GM10847 (cell line): ENCODE measurements at regions not wholly inside any gene's neighbourhood (a gene's known extent, or its start where the extent isn't known, plus 50 kb on each side); places are given as distances from the start of the nearest gene placed in this dataset.

ENCODE experiments used
- POLR2A ChIP-seq: IDR thresholded peaks from 2 replicates; pipeline ENCODE4 v1.6.1; 2011; ENCODE audit not compliant: insufficient read length; ENCODE audit errors: extremely low read depth

DNA sequence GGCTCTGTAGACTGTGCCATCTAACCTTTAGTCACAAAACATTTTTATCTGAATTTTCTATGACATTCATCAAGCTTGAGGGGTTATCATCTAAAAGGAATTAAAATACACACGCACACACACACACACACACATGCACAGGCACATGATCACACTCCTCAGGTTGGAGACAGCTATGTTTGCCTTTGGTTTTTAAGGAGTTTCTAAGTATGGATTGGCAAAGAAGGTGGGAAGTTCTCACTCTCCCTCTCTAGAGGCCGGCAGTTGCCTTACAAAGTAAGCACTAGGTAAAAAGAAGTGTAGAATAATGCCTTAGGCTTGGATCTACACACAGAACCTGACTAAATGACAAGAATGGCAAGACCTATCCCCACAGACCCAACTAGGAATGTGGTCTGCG is 437.1 kb downstream of the ZEB2 start:
- TF ChIP-seq POLR2A, result no peak

DNA sequence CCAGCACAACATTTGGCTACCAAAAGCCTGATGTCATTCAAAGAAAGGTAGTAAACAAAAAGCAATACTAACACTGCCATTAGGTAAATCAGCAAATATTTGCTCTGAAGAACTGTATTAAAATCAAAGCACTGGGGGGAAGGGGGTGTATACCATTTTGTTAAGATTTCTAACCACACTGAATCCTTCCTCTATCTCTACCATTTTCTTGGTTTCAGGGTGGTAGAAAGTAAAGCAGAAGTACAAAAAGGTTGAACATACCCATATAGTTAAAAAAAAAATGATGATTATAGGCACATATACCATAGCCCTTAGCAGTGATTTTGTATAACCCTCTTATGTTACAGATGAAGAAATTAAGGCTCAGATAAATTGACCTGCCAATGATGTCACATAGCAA is 437.6 kb downstream of the ZEB2 start:
- TF ChIP-seq POLR2A, result no peak

DNA sequence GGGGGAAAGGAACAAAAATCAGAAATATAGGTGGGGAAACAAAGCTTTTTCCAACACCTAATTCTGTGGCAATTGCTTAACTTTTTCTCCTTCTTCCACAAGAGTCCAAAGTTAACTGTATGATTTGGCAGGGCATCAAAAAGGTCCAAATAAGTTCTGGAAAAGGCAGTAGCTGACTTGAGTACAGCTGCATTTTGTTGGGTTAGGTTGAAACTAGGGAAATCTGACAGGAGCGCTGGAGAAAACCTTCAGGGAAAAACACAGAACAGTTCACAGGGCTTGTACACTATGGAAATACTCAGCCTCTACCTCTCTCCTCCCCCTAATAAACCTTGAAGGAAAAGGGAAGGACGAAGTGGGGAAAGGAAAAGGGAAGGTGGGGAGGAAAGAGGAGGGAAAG is 438.6 kb downstream of the ZEB2 start:
- no peak for TF ChIP-seq POLR2A

DNA sequence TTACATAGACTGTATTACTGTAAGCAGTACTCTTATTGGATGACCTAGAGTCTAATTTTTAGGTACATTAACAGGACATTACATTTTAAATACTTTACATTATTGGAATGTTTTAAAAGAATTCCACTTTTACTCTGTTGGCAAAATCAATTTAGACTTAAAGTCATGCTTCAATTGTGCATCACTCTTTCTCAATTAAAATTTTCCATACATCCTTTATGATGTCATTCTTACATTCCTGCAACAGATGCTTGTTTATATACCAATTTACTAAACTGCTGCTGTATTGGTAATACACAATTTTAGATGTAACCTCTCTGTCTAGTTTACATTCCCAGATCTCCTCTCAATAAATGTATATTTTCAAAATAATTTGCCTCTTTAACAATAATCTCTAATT is 440.1 kb downstream of the ZEB2 start:
- no peak for TF ChIP-seq POLR2A

DNA sequence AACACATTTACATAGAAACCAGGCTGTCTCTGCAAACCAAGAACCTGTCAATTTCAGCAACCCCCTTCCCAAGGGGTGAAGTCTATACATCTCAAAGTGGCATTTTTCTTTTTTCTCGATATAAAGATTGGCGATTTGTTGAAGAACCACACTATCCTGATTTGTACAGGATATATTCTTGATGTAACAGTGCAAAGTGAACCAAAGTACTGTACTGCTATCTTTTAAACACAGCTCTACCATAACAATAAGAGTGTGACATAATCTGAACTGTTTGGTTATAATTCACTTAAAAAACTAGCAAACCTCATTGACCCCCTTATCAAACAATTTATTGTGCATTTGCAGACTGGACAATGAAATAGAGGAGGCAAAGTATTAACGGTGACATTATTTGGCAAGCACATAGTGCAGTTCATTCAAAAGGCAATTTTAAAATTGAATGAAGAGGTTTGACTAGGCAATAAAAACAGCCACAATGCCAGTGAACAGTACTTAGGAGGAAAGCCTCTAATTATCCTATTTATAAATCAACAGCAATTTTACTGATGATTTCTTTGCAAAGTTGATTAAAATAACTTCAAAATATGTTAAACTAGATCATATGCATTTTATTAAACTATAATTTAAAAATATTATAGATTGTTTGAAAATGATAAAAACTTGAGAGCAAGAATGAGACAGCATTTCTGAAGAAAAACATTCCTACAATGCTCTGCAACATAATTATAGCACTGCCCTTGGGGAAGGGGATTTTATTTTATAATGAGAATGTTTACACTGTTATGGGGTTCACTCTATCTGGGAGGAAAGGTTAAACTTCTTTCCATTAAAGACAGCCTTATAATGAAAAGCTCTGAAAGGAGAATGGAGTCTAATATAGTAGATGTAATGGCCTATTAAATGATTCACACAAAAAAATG is 440.9 kb downstream of the ZEB2 start:
- TF ChIP-seq POLR2A, result no peak

DNA sequence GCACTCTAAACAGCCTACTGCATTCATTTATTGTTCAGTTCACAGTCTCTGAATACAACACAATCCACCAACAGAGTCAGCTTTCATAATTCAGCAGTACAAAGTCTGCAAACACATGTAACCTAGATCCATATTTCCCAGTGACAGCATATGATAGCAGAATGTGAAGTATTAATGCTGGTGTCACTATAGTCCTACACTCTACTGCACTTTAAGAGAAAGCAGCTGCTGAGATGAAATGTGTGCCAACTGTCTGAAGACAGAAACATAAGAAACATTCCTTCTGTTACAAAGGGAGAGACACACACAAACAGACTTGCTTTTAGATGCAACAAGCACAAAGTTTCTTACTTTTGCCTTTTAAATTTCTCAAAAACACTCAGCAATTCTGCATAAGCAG is 441.8 kb downstream of the ZEB2 start:
- TF ChIP-seq POLR2A, result no peak

DNA sequence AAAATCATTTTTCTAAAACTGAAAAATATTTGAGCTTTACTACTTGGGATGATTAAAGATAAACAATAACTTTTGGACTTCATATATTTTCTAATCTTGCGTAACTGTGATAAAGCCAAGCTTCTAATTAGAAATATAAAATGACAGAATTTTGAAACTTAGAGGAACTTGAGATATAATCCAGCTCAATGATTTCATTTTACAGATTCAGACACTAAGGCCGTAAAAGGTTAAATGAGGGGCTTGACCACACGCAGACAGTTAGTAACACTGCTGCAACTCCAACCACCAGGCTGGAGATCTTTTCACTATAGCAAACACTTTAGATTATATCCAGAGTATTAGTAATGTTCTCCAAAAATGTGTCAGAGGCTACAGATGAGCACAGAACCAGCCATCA is 445.5 kb downstream of the ZEB2 start:
- no peak for TF ChIP-seq POLR2A

DNA sequence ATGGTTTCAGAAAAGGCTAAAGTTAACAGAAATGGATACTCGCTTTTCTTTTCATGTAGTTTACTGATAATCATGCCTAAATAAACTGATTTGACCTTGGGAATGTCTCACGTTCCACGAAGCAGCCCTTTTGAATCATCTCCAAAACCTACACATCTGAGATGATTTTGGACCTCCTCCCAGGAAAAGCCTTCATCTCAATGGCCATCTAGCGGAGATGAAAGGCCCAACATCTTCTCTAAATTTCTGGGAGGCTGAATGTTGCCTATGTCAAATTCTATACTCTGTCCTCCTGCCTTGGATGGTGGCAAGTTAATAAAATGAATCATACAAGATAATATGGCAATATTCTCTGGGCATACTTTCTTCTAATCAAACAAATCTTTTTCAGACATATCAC is 448.5 kb downstream of the ZEB2 start:
- TF ChIP-seq POLR2A, result no peak

DNA sequence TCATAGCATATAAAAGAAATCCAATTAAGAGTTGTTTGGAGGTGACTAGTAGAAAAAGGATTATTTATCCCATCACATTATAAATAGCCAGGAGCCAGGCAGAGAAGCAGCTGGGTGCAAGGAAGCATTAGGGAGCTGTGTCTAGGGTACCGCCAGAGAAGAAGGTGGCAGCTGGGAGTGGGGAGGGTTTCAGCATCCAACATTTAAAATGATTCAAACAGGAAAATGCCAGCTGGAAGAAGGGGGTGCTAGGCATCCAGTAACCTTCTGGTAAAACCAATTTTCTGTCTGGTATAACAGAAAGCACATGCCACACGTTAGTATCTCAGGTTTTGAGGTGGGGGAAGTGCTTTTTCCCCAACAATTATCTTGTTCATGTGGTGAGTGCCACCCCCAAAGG is 452.4 kb downstream of the ZEB2 start:
- no peak for TF ChIP-seq POLR2A

DNA sequence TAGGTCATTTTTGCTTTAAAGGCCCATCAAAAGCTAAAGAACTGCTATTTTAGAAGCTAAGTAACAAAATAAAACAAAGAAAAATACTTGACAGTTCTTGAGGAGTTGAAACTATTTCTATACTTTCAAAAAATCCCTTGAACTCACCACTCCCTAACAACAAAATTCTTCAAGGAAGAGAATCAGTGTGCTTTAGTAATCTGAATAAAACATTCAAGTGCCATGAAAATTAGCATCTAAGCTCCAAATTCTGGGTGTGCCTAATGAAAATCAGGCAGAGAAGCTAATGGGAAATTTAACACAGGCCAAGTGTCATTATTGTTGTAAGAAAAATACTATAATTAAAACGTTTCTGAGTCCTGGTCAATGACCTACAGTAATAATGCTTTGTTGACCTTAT is 456.3 kb downstream of the ZEB2 start:
- TF ChIP-seq POLR2A, result no peak

DNA sequence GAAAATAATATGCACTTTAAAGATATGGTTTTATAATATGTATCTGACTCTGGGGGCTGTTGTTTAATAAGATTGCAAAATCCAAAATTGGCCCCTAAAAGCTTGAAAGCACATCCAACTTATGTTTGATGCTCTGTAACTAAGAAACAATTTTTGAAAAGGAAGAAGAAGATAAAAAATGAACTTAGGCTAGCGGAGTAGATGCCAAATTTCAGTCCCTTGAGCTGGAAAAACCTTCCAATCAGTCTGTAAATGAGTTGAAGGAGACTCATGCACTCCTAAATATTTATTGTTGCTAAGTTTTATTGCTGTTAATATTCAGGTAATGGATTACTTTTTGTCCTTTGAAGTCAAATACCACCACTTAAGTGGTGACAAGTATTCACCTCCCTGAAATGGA is 465.0 kb downstream of the ZEB2 start:
- TF ChIP-seq POLR2A, result no peak

DNA sequence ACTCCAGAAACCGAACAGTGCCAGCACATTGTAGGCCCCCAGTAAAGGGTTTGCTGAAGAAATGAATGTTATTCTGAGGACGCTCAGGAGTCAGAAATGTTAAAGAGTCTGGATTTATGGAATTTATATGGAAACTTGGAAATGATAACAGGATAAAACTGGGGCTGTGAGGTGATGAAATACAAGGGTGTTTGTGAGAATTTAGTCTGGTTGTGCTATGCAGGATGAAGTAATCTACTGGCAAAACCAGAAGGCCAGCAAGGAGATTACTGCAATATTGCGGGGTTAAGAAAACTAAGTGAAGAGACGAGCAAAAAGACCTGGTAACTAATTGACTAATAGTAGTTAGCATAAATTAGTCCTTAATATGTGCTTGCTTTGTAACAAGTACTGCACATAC is 467.8 kb downstream of the ZEB2 start:
- no peak for TF ChIP-seq POLR2A

DNA sequence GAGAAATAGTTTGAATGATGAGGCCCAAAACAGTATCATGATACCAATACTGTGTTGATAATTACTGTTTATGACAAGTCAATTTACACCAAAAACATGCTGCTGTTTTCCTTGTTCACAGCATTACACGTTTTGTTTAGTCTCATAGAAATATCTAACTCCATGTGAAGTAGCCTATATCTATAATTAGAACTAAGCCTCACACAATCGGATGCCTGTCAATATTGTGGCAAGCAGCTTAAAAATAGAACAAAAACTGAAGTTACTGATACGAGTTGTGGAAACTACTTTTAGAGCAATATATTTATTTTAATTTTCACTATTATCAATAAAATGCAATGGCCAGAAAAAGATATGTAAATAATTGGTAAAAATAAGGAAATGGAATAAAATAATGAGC is 470.8 kb downstream of the ZEB2 start:
- no peak for TF ChIP-seq POLR2A

DNA sequence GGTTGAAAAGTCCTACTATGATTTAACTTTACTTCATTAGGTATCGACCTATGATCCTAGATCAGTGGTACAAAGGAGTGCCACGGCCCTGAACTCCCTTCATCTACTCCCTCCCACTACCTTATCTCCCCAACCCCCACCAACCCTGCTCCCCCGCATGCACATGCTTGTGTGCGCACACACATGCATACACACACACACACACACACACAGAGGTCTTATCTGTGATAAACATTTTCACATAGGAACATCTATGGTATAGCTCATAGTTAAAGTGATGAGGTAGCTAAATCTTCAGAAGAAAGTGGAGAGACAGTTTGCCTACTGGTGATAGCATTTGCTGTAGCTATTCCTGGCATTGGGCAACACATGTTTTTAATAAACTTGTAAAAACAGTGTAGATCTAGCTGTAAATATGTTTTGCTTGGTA is 471.3 kb downstream of the ZEB2 start:
- TF ChIP-seq POLR2A, result no peak

DNA sequence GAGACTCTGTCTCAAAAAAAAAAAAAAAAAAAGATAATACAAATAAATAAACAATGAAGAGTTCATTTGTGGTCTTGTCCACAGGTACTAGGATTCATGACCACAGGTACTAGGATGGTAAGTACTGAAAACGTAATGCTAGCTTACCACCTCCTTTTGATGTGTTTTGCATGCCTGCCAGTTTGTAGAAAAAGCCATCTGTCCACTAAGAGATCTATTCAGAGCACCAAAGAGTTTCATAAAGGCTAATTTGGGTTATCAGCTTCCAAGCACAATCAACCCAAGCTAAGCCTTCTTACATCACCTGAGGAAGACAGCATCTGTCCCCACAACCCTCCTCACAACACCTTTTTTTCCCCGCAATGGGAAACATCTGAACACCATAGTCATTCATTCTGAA is 477.2 kb downstream of the ZEB2 start:
- no peak for TF ChIP-seq POLR2A

DNA sequence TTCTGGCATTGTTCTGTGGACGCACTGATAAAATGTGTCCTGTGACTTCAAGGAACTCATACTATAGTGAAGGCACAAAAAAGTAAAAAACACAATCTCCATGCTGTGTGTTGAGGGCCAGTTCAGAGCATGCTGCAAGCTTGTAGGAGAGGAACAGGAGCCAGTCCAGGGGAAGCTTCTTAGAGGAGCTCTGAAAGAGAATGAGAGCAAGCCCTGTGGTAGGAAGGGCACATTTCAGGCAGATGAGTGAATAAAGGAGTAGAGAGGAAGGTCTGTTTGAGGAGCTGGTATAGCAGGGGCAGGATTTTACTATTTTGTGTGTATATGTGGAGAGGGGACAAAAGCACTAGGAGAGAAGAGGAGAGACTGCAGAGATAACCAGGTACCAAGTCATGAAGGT is 478.3 kb downstream of the ZEB2 start:
- TF ChIP-seq POLR2A, result no peak

DNA sequence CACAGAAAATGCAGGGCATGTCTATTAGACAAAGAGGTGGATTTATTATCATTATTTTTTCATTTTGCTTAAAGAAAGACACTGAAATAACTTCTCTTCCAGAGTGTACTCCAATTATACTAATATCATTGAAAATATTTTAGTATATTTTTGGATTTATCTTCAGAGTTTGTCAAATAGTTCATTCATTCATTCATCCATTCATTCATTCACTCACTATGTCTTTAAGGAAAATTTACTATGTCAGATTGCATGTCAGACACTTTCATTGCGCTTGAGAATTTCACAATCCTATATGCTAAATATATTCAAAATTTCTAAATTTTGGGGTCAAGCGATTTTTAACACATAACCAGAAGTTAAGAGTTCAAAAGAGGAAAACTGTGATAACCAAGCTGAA is 479.1 kb downstream of the ZEB2 start:
- no peak for TF ChIP-seq POLR2A
